CD8-positive, alpha-beta memory T cell (primary cell): ENCODE measurements at regions not wholly inside any gene's neighbourhood (a gene's known extent, or its start where the extent isn't known, plus 50 kb on each side); places are given as distances from the start of the nearest gene placed in this dataset.

Experiments used
- CTCF ChIA-PET: fragments of 350-600 bp; sonication (Branson Sonifier 250); formaldehyde crosslinking; loops from one replicate; lab custom pipeline; 2021; ENCODE audit warnings: antibody characterized with exemption; lab: Charles Lee
- POLR2A ChIA-PET: fragments of 350-600 bp; sonication (Branson Sonifier 250); formaldehyde crosslinking; loops from one replicate; lab custom pipeline; 2021; ENCODE audit warnings: antibody characterized with exemption; lab: Charles Lee
- DNase-seq, 5 donors: peaks; one replicate each; pipeline versions ENCODE4 v3.0.0 to v3.0.0-alpha.2; 2020 to 2022; ENCODE audit warnings: mixed read lengths in 1 of 5
- H3K27ac ChIP-seq: one replicate; pipeline ENCODE4 v1.7.0; 2013; ENCODE audit warnings: low read depth, mild to moderate bottlenecking, low read length, moderate library complexity
- H3K27me3 ChIP-seq: 2 replicates; pipeline ENCODE4 v1.7.0; 2013; ENCODE audit warnings: low read length, mild to moderate bottlenecking; ENCODE audit not compliant: insufficient read depth, poor library complexity, severe bottlenecking
- H3K36me3 ChIP-seq: 2 replicates; pipeline ENCODE4 v1.7.0; 2013; ENCODE audit warnings: mild to moderate bottlenecking, low read length, moderate library complexity; ENCODE audit not compliant: insufficient read depth
- H3K4me1 ChIP-seq: 2 replicates; pipeline ENCODE4 v1.7.0; 2013; ENCODE audit warnings: mild to moderate bottlenecking, low read length, moderate library complexity; ENCODE audit not compliant: insufficient read depth
- H3K4me3 ChIP-seq: 2 replicates; pipeline ENCODE4 v1.7.0; 2013; ENCODE audit warnings: mild to moderate bottlenecking, low read length
- H3K9me3 ChIP-seq: 2 replicates; pipeline ENCODE4 v1.7.0; 2013; ENCODE audit warnings: mild to moderate bottlenecking, low read length
- H3K27ac Mint-ChIP-seq, 8 donors: one replicate each; pipeline ENCODE4 v1.8.0; 2020 to 2021; ENCODE audit warnings: mixed read lengths in 8 of 8, mild to moderate bottlenecking in 6 of 8, inconsistent platforms in 3 of 8, moderate library complexity in 3 of 8
- H3K27me3 Mint-ChIP-seq, 2 donors: one replicate each; pipeline ENCODE4 v1.8.0; 2020 to 2021; ENCODE audit warnings: mixed read lengths in 2 of 2, mild to moderate bottlenecking in 1 of 2, moderate library complexity in 1 of 2
- H3K36me3 Mint-ChIP-seq, 3 donors: one replicate each; pipeline ENCODE4 v1.8.0; 2020 to 2021; ENCODE audit warnings: mixed read lengths in 3 of 3, inconsistent platforms in 1 of 3, mild to moderate bottlenecking in 1 of 3
- H3K4me1 Mint-ChIP-seq, 3 donors: one replicate each; pipeline ENCODE4 v1.8.0; 2020 to 2021; ENCODE audit warnings: mixed read lengths in 3 of 3, inconsistent platforms in 1 of 3, mild to moderate bottlenecking in 1 of 3
- H3K4me3 Mint-ChIP-seq, 7 donors: one replicate each; pipeline ENCODE4 v1.8.0; 2020 to 2021; ENCODE audit warnings: mixed read lengths in 7 of 7, mild to moderate bottlenecking in 6 of 7, moderate library complexity in 4 of 7, inconsistent platforms in 2 of 7
- H3K9me3 Mint-ChIP-seq, 5 donors: one replicate each; pipeline ENCODE4 v1.8.0; 2020 to 2022; ENCODE audit warnings: mixed read lengths in 5 of 5, mild to moderate bottlenecking in 3 of 5, moderate library complexity in 2 of 5, inconsistent platforms in 1 of 5

- Histone ChIP-seq H3K36me3 (no peaks in the 10 kb centered on the region), H3K4me3 (no peak overlapping the region), H3K9me3 (no peaks in the 10 kb centered on the region), H3K27me3 (no peaks in the 10 kb centered on the region), H3K27ac (no peak overlapping the region), H3K4me1 (no peaks in the 10 kb centered on the region)
- H3K27me3 Mint-ChIP-seq: peaks cover 9 to 11% of the 10 kb centered on the region in 2 donors
- H3K27ac Mint-ChIP-seq: no peak overlapping the region
- H3K4me3 Mint-ChIP-seq: no peak overlapping the region
- no peaks in the 10 kb centered on the region for H3K9me3 Mint-ChIP-seq
- no peaks in the 10 kb centered on the region for H3K36me3 Mint-ChIP-seq
- H3K4me1 Mint-ChIP-seq: no peaks in the 10 kb centered on the region
- ChIA-PET CTCF (no interaction called here), POLR2A (no interaction called here)
- DNase-seq: no peak
These were observed 54.8 kb upstream of the NAF1 start for GRCh38 chr4:163221467-163221866.

- POLR2A ChIA-PET: no interaction called here
- H3K4me3 Mint-ChIP-seq: no peak overlapping the region
- Histone ChIP-seq H3K4me3 (no peak overlapping the region), H3K27me3 (no peaks in the 10 kb centered on the region), H3K36me3 (no peaks in the 10 kb centered on the region), H3K27ac (no peak overlapping the region), H3K4me1 (no peaks in the 10 kb centered on the region), H3K9me3 (no peaks in the 10 kb centered on the region)
- H3K36me3 Mint-ChIP-seq: no peaks in the 10 kb centered on the region
- H3K4me1 Mint-ChIP-seq: no peaks in the 10 kb centered on the region
- peaks cover 7 to 16% of the 10 kb centered on the region in 2 donors for H3K27me3 Mint-ChIP-seq
- CTCF ChIA-PET: no interaction called here
- H3K27ac Mint-ChIP-seq: no peak overlapping the region
- DNase-seq: no peak
- peaks cover 0 to 1% (median 0%) of the 10 kb centered on the region in 5 donors for H3K9me3 Mint-ChIP-seq
These were observed 50.8 kb upstream of the NAF1 start for GRCh38 chr4:163217505-163217904.
